ENCODE measurements at regions not wholly inside any gene's neighbourhood (a gene's known extent, or its start where the extent isn't known, plus 50 kb on each side); places are given as distances from the start of the nearest gene placed in this dataset.
"Not testable (repeated sequence)": the region's sequence is repeated elsewhere in the genome, so short reads cannot be mapped to it uniquely, and the experiment has no call there.

GRCh38 chr10:8272794-8273425 is 218.4 kb downstream of the GATA3 start:
- no peak for DNase-seq
- Histone ChIP-seq H3K4me1 (no peaks in the 10 kb centered on the region), H3K27ac (no peak overlapping the region), H3K27me3 (no peaks in the 10 kb centered on the region), H3K9me3 (replicated peaks) (no peaks in the 10 kb centered on the region), H3K36me3 (no peaks in the 10 kb centered on the region), H3K4me3 (no peak overlapping the region)

GRCh38 chr10:8273749-8274148 is 219.3 kb downstream of the GATA3 start:
- DNase-seq, result no peak
- no peaks in the 10 kb centered on the region for H3K27me3 ChIP-seq
- no peaks in the 10 kb centered on the region for H3K9me3 ChIP-seq (replicated peaks)
- H3K4me3 ChIP-seq, result no peak overlapping the region
- no peak overlapping the region for H3K27ac ChIP-seq
- no peaks in the 10 kb centered on the region for H3K36me3 ChIP-seq
- H3K4me1 ChIP-seq, result no peaks in the 10 kb centered on the region

- Histone ChIP-seq H3K4me1 (no peaks in the 10 kb centered on the region), H3K4me3 (no peak overlapping the region), H3K27ac (no peak overlapping the region), H3K9me3 (replicated peaks) (no peaks in the 10 kb centered on the region), H3K36me3 (no peaks in the 10 kb centered on the region), H3K27me3 (no peaks in the 10 kb centered on the region)
- DNase-seq, result no peak
These were observed 221.4 kb downstream of the GATA3 start for GRCh38 chr10:8275911-8276310.

GRCh38 chr10:8278099-8278498 is 223.6 kb downstream of the GATA3 start:
- no peak for DNase-seq
- no peaks in the 10 kb centered on the region for H3K4me1 ChIP-seq
- H3K27ac ChIP-seq, result no peak overlapping the region
- H3K36me3 ChIP-seq, result no peaks in the 10 kb centered on the region
- no peak overlapping the region for H3K4me3 ChIP-seq
- H3K9me3 ChIP-seq (replicated peaks), result no peaks in the 10 kb centered on the region
- H3K27me3 ChIP-seq, result no peaks in the 10 kb centered on the region

- Histone ChIP-seq H3K4me1 (no peaks in the 10 kb centered on the region), H3K27ac (no peak overlapping the region), H3K27me3 (no peaks in the 10 kb centered on the region), H3K36me3 (no peaks in the 10 kb centered on the region), H3K9me3 (replicated peaks) (no peaks in the 10 kb centered on the region), H3K4me3 (no peak overlapping the region)
- no peak for DNase-seq
These were observed 225.1 kb downstream of the GATA3 start for GRCh38 chr10:8279598-8279997.

GRCh38 chr10:8280946-8281345 is 226.5 kb downstream of the GATA3 start:
- no peak overlapping the region for H3K27ac ChIP-seq
- no peak overlapping the region for H3K4me3 ChIP-seq
- no peak for DNase-seq
- H3K36me3 ChIP-seq, result no peaks in the 10 kb centered on the region
- no peaks in the 10 kb centered on the region for H3K27me3 ChIP-seq
- H3K9me3 ChIP-seq (replicated peaks), result no peaks in the 10 kb centered on the region
- no peaks in the 10 kb centered on the region for H3K4me1 ChIP-seq

GRCh38 chr10:8282340-8282739 is 227.9 kb downstream of the GATA3 start:
- Histone ChIP-seq H3K4me1 (no peaks in the 10 kb centered on the region), H3K27me3 (no peaks in the 10 kb centered on the region), H3K27ac (no peak overlapping the region), H3K9me3 (replicated peaks) (no peaks in the 10 kb centered on the region), H3K36me3 (no peaks in the 10 kb centered on the region), H3K4me3 (no peak overlapping the region)
- no peak for DNase-seq

- Histone ChIP-seq H3K27ac (no peak overlapping the region), H3K9me3 (replicated peaks) (no peaks in the 10 kb centered on the region), H3K4me1 (no peaks in the 10 kb centered on the region), H3K27me3 (no peaks in the 10 kb centered on the region), H3K4me3 (no peak overlapping the region), H3K36me3 (no peaks in the 10 kb centered on the region)
- no peak for DNase-seq
These were observed 228.8 kb downstream of the GATA3 start for GRCh38 chr10:8283166-8283905.

GRCh38 chr10:8283986-8284385 is 229.5 kb downstream of the GATA3 start:
- H3K4me3 ChIP-seq, result no peak overlapping the region
- no peaks in the 10 kb centered on the region for H3K36me3 ChIP-seq
- no peak overlapping the region for H3K27ac ChIP-seq

GRCh38 chr10:8285970-8286369 is 231.5 kb downstream of the GATA3 start:
- H3K4me1 ChIP-seq; DNase-seq; H3K27ac ChIP-seq; H3K4me3 ChIP-seq; H3K36me3 ChIP-seq; H3K27me3 ChIP-seq; H3K9me3 ChIP-seq (replicated peaks): not testable (repeated sequence)

More at GRCh38 chr10:8283986-8284385, 229.5 kb downstream of the GATA3 start:
- no peaks in the 10 kb centered on the region for H3K27me3 ChIP-seq
- H3K4me1 ChIP-seq, result no peaks in the 10 kb centered on the region
- no peak for DNase-seq
- no peaks in the 10 kb centered on the region for H3K9me3 ChIP-seq (replicated peaks)

GRCh38 chr10:8288600-8288999 is 234.1 kb downstream of the GATA3 start:
- Histone ChIP-seq H3K36me3 (no peaks in the 10 kb centered on the region), H3K4me1 (no peaks in the 10 kb centered on the region), H3K4me3 (no peak overlapping the region), H3K9me3 (replicated peaks) (no peaks in the 10 kb centered on the region), H3K27me3 (no peaks in the 10 kb centered on the region), H3K27ac (no peak overlapping the region)
- no peak for DNase-seq

- Histone ChIP-seq H3K27me3 (no peaks in the 10 kb centered on the region), H3K36me3 (no peaks in the 10 kb centered on the region), H3K4me1 (no peaks in the 10 kb centered on the region), H3K27ac (no peak overlapping the region), H3K4me3 (no peak overlapping the region), H3K9me3 (replicated peaks) (no peaks in the 10 kb centered on the region)
- DNase-seq, result no peak
These were observed 234.9 kb downstream of the GATA3 start for GRCh38 chr10:8289186-8289924.

- no peak for DNase-seq
- Histone ChIP-seq H3K36me3 (no peaks in the 10 kb centered on the region), H3K9me3 (replicated peaks) (no peaks in the 10 kb centered on the region), H3K27me3 (no peaks in the 10 kb centered on the region), H3K27ac (no peak overlapping the region), H3K4me3 (no peak overlapping the region), H3K4me1 (no peaks in the 10 kb centered on the region)
These were observed 240.3 kb downstream of the GATA3 start for GRCh38 chr10:8294779-8295178.

GRCh38 chr10:8295311-8295710 is 240.8 kb downstream of the GATA3 start:
- Histone ChIP-seq H3K4me3 (no peak overlapping the region), H3K4me1 (no peaks in the 10 kb centered on the region), H3K36me3 (no peaks in the 10 kb centered on the region), H3K9me3 (replicated peaks) (no peaks in the 10 kb centered on the region), H3K27me3 (no peaks in the 10 kb centered on the region), H3K27ac (no peak overlapping the region)
- DNase-seq, result no peak

GRCh38 chr10:8296090-8296733 is 241.7 kb downstream of the GATA3 start:
- Histone ChIP-seq H3K9me3 (replicated peaks) (no peaks in the 10 kb centered on the region), H3K4me3 (no peak overlapping the region), H3K27ac (no peak overlapping the region), H3K27me3 (no peaks in the 10 kb centered on the region), H3K4me1 (no peaks in the 10 kb centered on the region), H3K36me3 (no peaks in the 10 kb centered on the region)
- DNase-seq, result no peak

Measured in SJCRH30 (cell line).